ENCODE measurements at regions not wholly inside any gene's neighbourhood (a gene's known extent, or its start where the extent isn't known, plus 50 kb on each side); places are given as distances from the start of the nearest gene placed in this dataset.

DNA sequence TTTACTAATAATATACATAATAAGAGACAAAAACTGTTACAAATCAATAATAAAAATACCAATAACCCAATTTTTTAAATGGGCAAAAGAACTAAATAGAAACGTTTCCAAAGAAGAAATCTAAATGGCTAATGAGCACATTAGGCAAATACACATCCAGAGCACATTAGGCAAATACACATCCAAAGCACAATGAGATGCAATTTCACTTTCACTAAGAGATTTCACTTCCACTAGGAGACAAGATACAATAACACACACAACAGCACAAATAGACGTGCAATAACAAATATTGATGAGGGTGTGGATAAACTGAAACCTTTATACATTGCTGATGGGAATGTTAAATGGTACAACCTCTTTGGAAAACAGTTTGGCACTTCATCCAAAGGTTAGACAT is 250.7 kb downstream of the ARAP2 start:
- POLR2A ChIA-PET, result no interaction called here
- CTCF ChIA-PET, result interaction anchor here (0.7 kb wide), 1 partner anchor 60 kb away, joined by 3 read pairs; no protein-coding TSS in a partner anchor
- H3K4me3 ChIP-seq (ENCODE audit: low read depth, low read length), result no peak overlapping the region
- TF ChIP-seq, protein P1, sequence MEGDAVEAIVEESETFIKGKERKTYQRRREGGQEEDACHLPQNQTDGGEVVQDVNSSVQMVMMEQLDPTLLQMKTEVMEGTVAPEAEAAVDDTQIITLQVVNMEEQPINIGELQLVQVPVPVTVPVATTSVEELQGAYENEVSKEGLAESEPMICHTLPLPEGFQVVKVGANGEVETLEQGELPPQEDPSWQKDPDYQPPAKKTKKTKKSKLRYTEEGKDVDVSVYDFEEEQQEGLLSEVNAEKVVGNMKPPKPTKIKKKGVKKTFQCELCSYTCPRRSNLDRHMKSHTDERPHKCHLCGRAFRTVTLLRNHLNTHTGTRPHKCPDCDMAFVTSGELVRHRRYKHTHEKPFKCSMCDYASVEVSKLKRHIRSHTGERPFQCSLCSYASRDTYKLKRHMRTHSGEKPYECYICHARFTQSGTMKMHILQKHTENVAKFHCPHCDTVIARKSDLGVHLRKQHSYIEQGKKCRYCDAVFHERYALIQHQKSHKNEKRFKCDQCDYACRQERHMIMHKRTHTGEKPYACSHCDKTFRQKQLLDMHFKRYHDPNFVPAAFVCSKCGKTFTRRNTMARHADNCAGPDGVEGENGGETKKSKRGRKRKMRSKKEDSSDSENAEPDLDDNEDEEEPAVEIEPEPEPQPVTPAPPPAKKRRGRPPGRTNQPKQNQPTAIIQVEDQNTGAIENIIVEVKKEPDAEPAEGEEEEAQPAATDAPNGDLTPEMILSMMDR (IDR thresholded peaks at IDR 0.05; ENCODE audit: insufficient read depth, low read length, missing control alignments), result no peak
- DNase-seq (ENCODE audit: low read depth, low spot score), result no peak

DNA sequence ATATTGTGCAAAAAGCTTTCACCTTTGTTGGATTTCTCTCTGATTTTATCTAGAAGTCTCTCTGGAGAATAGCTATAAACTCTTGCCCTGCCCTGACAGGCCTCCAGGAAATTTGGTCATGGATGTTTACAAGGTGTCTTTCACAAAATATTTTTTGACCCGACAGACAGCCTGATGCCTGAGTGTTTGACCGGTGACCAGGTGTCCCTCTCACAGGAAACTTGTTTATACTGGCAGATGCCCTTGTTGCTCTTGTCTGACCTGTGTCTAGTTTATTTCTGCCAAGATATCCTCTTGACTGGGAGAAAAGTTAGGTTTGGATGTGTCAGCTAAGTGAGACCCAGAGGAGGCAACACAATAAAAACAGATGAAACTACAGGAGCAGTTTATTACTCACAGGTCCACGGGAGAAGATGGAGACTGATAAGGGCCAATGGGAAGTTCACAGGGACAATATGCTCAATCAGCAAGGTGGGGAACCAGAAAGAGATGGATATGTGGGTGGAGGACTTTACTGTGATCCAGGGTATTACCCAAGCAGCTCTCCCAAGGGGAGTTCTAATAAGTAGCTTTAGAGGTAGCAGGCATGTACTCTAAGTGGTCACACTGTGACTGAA is 243.3 kb downstream of the ARAP2 start:
- ChIA-PET CTCF (no interaction called here), POLR2A (interaction anchor here (0.5 kb wide), 1 partner anchor 369 kb away, joined by 3 read pairs; no protein-coding TSS in a partner anchor)
- DNase-seq (ENCODE audit: low read depth, low spot score), result no peak

DNA sequence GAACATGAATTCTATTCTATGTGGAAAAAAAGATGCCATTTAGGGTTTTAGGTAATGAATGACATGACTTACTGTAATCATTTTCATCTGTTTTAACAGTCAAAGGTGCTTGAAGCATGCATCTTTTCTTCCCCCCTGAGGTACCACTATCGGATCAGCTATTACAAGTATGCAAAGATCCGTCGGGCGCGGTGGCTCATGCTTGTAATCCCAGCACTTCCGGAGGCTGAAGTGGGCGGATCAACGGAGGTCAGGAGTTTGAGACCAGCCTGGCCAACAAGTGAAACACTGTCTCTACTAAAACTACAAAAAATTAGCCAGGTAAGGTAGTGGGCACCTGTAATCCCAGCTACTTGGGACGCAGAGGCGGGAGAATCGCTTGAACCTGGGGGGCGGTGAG is 241.3 kb downstream of the ARAP2 start:
- H3K4me3 ChIP-seq (ENCODE audit: low read depth, low read length), result no peak overlapping the region
- DNase-seq (ENCODE audit: low read depth, low spot score), result no peak
- ChIA-PET POLR2A (no interaction called here), CTCF (no interaction called here)
- TF ChIP-seq, protein P1 (IDR thresholded peaks at IDR 0.05; ENCODE audit: insufficient read depth, low read length, missing control alignments), result no peak

More for the DNA sequence above, 243.3 kb downstream of the ARAP2 start:
- TF ChIP-seq, protein P1 (IDR thresholded peaks at IDR 0.05; ENCODE audit: insufficient read depth, low read length, missing control alignments), result no peak
- no peak overlapping the region for H3K4me3 ChIP-seq (ENCODE audit: low read depth, low read length)

DNA sequence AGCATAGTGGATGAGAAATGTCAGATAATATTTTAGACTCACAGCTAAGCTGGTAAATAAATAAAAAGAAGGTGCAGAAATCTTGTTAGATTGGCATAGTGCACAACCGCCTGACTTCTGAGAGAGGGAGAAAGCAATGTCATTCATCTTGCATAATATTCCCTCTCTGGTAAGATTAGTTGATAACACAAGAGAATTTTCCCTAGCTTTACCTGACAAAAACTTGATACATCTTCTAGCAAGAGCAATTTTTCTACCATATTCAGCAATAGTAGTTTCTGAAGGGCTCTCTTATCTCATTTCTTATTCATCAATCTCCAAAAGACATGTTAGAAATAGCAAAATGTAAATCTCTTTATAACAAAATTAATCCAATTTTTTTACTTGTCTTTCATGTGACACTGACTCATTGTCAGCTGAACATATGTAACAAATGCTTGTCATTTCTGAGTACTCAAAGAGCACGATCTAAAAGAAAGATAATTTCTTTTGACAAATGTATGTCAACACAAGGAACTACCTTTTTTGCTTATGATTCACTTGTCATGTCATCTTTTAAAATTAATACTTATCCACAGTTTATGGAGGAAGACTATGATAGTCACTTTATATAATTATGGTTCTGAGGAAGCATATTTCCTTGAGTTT is 240.0 kb downstream of the ARAP2 start:
- H3K4me3 ChIP-seq (ENCODE audit: low read depth, low read length), result no peak overlapping the region
- CTCF ChIA-PET, result no interaction called here
- DNase-seq (ENCODE audit: low read depth, low spot score), result no peak
- POLR2A ChIA-PET, result no interaction called here
- TF ChIP-seq, protein P1 (IDR thresholded peaks at IDR 0.05; ENCODE audit: insufficient read depth, low read length, missing control alignments), result no peak

- TF ChIP-seq, protein P1 (IDR thresholded peaks at IDR 0.05; ENCODE audit: insufficient read depth, low read length, missing control alignments), result no peak
- POLR2A ChIA-PET, result no interaction called here
- no peak overlapping the region for H3K4me3 ChIP-seq (ENCODE audit: low read depth, low read length)
- CTCF ChIA-PET, result no interaction called here
- no peak for DNase-seq (ENCODE audit: low read depth, low spot score)
Observed at GRCh38 chr4:36006226-36006625, 238.1 kb downstream of the ARAP2 start.

DNA sequence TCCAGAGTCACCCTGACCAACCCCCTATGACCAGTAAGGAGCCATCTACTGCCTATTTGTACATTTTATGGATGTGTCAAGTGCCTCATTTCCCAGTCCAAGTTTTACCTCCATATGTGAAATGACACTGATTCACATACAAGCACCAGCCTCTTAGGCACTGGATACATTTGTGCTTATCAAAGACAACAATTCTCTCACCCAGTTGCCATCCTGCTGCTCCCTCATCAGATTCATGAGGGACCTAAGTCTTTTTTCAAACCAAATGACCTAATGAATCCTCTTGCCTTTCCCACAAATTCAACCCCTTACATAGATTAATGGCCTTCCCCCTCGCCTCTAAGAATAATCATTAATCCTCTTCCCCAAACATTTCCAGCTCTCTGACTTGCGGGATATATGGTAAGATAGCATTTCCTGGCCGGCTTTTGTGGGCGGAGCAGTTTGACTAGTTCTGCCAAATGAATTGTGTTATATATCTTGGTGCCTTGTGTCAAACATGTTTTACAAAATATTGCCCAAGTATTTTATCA is 233.9 kb downstream of the ARAP2 start:
- ChIA-PET POLR2A (no interaction called here), CTCF (no interaction called here)
- DNase-seq (ENCODE audit: low read depth, low spot score), result no peak
- no peak overlapping the region for H3K4me3 ChIP-seq (ENCODE audit: low read depth, low read length)
- TF ChIP-seq, protein P1 (IDR thresholded peaks at IDR 0.05; ENCODE audit: insufficient read depth, low read length, missing control alignments), result no peak
